GM12873 (cell line): ENCODE measurements at regions not wholly inside any gene's neighbourhood (a gene's known extent, or its start where the extent isn't known, plus 50 kb on each side); places are given as distances from the start of the nearest gene placed in this dataset.

Experiments used
- CTCF ChIP-seq: IDR thresholded peaks from 2 replicates; pipeline ENCODE4 v1.5.1; 2012; ENCODE audit warnings: low read depth, mild to moderate bottlenecking, moderate library complexity, low read length, control low read depth; ENCODE audit not compliant: insufficient read depth; ENCODE audit errors: missing control alignments

DNA sequence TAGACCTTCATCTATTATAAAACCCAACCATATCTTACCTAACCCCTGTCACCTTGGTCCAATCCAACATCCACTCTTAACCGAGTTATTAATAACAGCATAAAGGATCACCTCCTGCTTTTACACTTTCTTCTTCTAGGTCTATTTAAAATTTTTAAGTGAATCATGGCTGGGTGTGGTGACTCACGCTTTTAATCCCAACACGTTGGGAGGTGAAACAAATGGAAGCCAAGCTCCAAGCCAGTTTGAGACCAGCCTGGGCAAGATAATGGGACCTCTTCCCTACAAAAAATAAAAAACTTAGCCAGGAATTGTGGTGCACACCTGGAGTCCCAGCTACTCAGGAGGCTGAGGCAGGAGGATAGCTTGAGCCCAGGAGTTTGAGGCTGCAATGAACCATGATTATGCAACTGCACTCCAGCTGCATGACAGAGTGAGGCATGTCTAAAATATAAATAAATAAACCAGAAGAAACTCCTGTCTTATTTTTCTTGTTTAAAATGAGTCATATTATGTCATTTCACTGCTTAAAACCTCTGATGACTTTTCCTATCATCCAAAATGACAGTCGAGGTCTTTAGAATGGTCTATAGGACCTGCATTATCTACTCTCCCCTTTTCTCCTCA is 188.4 kb downstream of the GASK1B start:
- TF ChIP-seq CTCF: no peak

DNA sequence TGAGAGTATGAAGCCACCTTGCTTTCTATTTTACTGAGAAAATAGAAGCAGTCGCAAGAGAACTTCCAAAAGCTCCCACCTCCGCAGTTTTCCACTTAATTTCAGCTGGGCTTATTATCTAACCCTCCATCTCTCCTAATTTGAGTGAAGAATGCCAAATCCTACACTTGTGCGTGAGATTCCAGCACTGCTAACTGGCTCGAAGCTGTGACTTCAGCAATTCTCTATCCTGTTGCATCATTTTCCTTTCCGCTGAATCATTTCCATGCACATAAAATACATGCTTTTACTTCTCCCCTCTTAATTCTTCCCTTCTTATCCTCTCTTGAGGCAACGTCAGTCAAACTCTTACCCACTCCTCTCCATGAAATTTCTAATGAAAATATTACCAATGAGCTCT is 189.5 kb downstream of the GASK1B start:
- TF ChIP-seq CTCF: no peak

- no peak for TF ChIP-seq CTCF
Measured at GRCh38 chr4:157980158-157980557, 192.7 kb downstream of the GASK1B start.

DNA sequence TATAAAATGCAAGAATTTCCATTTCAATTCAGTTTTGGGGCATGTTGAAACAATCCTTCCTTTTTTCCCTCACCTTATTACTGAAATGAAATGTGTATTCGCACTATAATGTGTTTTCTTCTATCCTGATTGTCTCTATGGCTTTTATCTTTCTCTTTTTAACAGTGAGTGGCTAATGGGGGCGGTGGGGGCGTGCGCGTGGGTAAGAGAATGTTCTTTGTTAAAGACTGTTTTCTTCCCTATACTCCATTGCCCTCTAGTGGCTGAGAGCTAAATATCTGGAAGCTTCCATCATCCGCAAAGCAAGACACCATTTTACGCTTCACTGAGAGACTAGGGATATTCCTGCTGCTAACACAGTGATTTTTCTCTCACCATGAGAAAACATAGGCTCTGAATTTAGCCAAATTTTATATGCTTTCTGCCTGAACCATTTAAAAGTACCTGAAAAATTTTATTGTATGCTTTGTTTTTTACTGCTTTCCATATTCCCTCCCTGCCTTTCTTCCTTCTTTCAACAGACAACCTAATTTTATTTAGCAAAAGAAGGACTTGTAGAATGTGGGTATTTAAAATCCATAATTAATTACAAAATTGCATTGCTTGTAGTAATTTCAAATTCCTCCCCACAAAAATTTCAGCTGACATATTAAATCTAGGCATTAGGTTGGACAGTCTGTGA is 194.0 kb downstream of the GASK1B start:
- peak; percentile 77 for TF ChIP-seq CTCF

- no peak for TF ChIP-seq CTCF
Measured at GRCh38 chr4:157977086-157977485, 195.7 kb downstream of the GASK1B start.

DNA sequence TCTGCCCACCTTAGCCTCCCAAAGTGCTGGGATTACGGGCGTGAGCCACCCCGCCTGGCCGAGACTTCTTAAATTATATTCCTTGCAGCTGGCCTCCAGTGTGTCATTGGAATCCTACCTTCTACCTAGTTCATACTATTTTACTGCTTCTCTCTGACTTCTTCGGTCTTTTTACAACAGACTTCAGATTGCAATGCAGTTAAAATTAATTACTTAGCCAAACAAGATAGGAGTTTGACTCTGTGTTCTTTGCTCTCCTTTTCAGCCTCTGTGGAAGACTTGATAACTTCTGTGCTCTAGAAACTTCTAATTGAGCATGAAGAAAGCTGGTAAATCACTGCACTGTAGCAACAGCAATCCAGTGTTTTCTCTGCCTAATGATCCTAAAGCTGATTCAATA is 199.5 kb downstream of the GASK1B start:
- TF ChIP-seq CTCF: no peak

- TF ChIP-seq CTCF: no peak
Measured at GRCh38 chr4:157964463-157964862, 208.4 kb downstream of the GASK1B start.
